SU-DHL-6 (cell line): ENCODE measurements at regions not wholly inside any gene's neighbourhood (a gene's known extent, or its start where the extent isn't known, plus 50 kb on each side); places are given as distances from the start of the nearest gene placed in this dataset.

ENCODE experiments used
- EZH2phosphoT487 ChIP-seq: fragments of 200-600 bp; sonication (generic), shearing (Covaris generic); conservative IDR thresholded peaks from 2 replicates; pipeline ENCODE4 v1.6.1; 2018; ENCODE audit warnings: mild to moderate bottlenecking, antibody characterized with exemption, low read length, moderate library complexity, mixed read lengths
- TF ChIP-seq, protein P1 (sequence below): fragments of 200-600 bp; sonication (generic); IDR thresholded peaks from one replicate; pipeline ENCODE4 v1.5.1; 2017; ENCODE audit warnings: antibody characterized with exemption, mild to moderate bottlenecking, low read length, moderate library complexity; ENCODE audit not compliant: insufficient read depth, poor library complexity, severe bottlenecking

DNA sequence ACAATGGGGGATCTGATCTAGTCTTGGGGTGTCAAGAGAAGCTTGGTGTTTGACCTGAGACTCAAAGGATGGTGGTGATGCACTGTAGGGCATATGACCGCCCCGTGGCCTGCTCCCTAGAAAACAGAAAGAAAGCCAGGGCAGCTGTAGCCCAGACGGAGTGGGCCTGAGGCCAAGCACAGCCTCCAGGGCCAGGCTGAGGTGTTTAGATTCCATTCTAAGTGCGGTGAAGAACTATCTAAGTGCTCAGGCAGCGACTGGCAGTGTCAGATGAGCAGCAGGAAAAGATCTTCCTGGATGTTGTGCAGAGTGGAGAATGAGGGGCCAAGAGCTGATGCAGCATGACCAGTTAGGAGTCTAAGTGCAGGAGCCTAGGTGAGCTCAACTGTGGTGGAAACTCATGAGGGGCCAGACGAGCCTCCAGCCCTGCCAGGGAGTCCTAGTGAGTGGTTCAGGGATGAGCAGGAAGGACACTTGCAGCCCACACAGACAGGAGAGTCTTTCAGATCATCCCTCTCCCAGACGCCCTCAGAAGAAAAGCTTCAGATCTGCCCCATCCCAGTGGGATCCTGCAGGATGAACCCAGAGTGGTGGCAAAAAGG is 314.2 kb upstream of the CCL2 start:
- TF ChIP-seq, protein P1, sequence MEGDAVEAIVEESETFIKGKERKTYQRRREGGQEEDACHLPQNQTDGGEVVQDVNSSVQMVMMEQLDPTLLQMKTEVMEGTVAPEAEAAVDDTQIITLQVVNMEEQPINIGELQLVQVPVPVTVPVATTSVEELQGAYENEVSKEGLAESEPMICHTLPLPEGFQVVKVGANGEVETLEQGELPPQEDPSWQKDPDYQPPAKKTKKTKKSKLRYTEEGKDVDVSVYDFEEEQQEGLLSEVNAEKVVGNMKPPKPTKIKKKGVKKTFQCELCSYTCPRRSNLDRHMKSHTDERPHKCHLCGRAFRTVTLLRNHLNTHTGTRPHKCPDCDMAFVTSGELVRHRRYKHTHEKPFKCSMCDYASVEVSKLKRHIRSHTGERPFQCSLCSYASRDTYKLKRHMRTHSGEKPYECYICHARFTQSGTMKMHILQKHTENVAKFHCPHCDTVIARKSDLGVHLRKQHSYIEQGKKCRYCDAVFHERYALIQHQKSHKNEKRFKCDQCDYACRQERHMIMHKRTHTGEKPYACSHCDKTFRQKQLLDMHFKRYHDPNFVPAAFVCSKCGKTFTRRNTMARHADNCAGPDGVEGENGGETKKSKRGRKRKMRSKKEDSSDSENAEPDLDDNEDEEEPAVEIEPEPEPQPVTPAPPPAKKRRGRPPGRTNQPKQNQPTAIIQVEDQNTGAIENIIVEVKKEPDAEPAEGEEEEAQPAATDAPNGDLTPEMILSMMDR, result no peak
- TF ChIP-seq EZH2phosphoT487, result no peak
